HepG2 (cell line): ENCODE measurements at regions not wholly inside any gene's neighbourhood (a gene's known extent, or its start where the extent isn't known, plus 50 kb on each side); places are given as distances from the start of the nearest gene placed in this dataset.
A peak's percentile ranks its signal among the peaks of the same experiment; 100 is the strongest.

ENCODE experiments used
- CBX1 ChIP-seq: IDR thresholded peaks from one replicate; pipeline ENCODE4 v1.6.1; 2016; ENCODE audit warnings: antibody characterized with exemption, low read depth
- CC2D1A ChIP-seq: sonication (generic); formaldehyde crosslinking; IDR thresholded peaks from 2 replicates; pipeline ENCODE4 v1.8.1; 2023; ENCODE audit warnings: mild to moderate bottlenecking, missing genetic modification reagents
- CENPT ChIP-seq: sonication (generic); formaldehyde crosslinking; IDR thresholded peaks from 2 replicates; pipeline ENCODE4 v1.8.0; 2022; ENCODE audit warnings: low read depth, mild to moderate bottlenecking, moderate library complexity, missing genetic modification reagents
- IRF2 ChIP-seq: IDR thresholded peaks from 2 replicates; pipeline ENCODE4 v1.6.1; 2018; ENCODE audit warnings: missing genetic modification reagents, missing compliant biosample characterization
- ISL2 ChIP-seq: sonication (generic); formaldehyde crosslinking; IDR thresholded peaks from 2 replicates; pipeline ENCODE4 v1.5.0; 2020; ENCODE audit warnings: missing genetic modification reagents
- PAWR ChIP-seq: sonication (generic); formaldehyde crosslinking; IDR thresholded peaks from 2 replicates; pipeline ENCODE4 v1.4.0; 2020; ENCODE audit warnings: missing genetic modification reagents, mild to moderate bottlenecking, borderline replicate concordance
- RAD51 ChIP-seq: fragments of 450-650 bp; IDR thresholded peaks from 2 replicates; pipeline ENCODE4 v1.6.1; 2016; ENCODE audit warnings: borderline replicate concordance
- RORA ChIP-seq: sonication (generic); formaldehyde crosslinking; IDR thresholded peaks from 2 replicates; pipeline ENCODE4 v1.5.0; 2020; ENCODE audit warnings: mild to moderate bottlenecking, missing genetic modification reagents, moderate library complexity
- SIX1 ChIP-seq: sonication (generic); formaldehyde crosslinking; IDR thresholded peaks from 2 replicates; pipeline ENCODE4 v1.4.0; 2020; ENCODE audit warnings: missing genetic modification reagents, borderline replicate concordance
- STAG1 ChIP-seq: sonication (generic); formaldehyde crosslinking; IDR thresholded peaks from 2 replicates; pipeline ENCODE4 v1.4.0; 2020; ENCODE audit warnings: missing genetic modification reagents
- TCF12 ChIP-seq, 2 experiments: fragments of 450-650 bp in 1 of 2; sonication (generic) in 1 of 2; formaldehyde crosslinking in 1 of 2; IDR thresholded peaks; 2 replicates each; pipeline versions ENCODE4 v1.6.1 to v1.8.0; 2017 to 2022; ENCODE audit warnings: antibody characterized with exemption in 1 of 2, mild to moderate bottlenecking in 1 of 2, missing genetic modification reagents in 1 of 2, moderate library complexity in 1 of 2
- ZKSCAN8 ChIP-seq: IDR thresholded peaks from 2 replicates; pipeline ENCODE4 v1.6.1; 2016; ENCODE audit warnings: borderline replicate concordance, missing genetic modification reagents, missing compliant biosample characterization
- ZNF431 ChIP-seq: sonication (generic); formaldehyde crosslinking; IDR thresholded peaks from 2 replicates; pipeline ENCODE4 v1.9.0; 2022; ENCODE audit warnings: missing genetic modification reagents, low read depth, mild to moderate bottlenecking, borderline replicate concordance
- TF ChIP-seq, protein P1 (sequence below): sonication (generic); formaldehyde crosslinking; IDR thresholded peaks from 2 replicates; pipeline ENCODE4 v1.9.0; 2021; ENCODE audit warnings: missing genetic modification reagents, borderline replicate concordance
- TF ChIP-seq, protein P2 (sequence below): sonication (generic); formaldehyde crosslinking; IDR thresholded peaks from 2 replicates; pipeline ENCODE4 v1.4.0; 2020; ENCODE audit warnings: missing genetic modification reagents, borderline replicate concordance
- TF ChIP-seq, protein P3 (sequence below): sonication (generic); formaldehyde crosslinking; conservative IDR thresholded peaks from 2 replicates; pipeline ENCODE4 v1.8.0; 2022; ENCODE audit warnings: low read depth, missing genetic modification reagents
- TF ChIP-seq, protein P4 (sequence below): sonication (generic); formaldehyde crosslinking; IDR thresholded peaks from 2 replicates; pipeline ENCODE4 v1.4.0; 2020; ENCODE audit warnings: missing genetic modification reagents

DNA sequence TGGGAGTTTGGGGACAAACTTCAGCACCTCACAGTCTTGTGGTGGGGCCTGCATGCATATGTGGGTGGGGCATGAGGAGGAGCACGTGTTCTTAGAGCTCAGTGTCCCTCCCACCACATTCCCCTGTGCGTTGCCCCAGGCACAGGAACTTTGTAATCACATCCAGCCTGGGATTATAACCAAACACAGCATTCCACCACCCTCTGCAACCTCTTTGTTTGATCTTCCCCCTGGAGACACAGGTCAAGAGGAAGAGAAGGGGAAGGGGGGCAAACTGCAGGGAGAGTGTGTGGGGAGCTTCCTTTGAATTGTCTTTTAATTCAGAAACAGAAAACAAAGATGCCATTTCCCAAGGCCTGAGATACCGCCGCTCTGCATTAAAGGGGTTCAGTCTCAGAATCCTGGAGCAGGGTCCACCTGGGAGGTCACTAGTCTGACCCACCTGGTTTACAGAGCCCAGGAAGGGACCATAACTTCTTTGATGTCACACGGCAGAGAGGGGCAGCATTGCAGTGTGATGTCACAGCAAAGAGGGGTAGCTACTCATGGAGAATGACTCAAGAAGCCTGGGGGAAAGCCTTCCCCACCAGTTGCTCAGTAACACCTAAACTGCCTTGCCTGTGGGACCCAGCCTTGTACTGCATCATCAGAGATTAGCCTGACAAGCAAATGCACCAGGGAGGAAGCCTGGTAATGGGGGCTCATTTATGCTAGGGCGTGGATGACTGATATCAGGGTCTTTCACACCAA, 106.3 kb upstream of the RNU6-1 start (continued):
- TF ChIP-seq STAG1 (CRISPR knock-in tag) = peak; percentile 32; the same call in 1 of the 2 replicates
- TF ChIP-seq, protein P1, sequence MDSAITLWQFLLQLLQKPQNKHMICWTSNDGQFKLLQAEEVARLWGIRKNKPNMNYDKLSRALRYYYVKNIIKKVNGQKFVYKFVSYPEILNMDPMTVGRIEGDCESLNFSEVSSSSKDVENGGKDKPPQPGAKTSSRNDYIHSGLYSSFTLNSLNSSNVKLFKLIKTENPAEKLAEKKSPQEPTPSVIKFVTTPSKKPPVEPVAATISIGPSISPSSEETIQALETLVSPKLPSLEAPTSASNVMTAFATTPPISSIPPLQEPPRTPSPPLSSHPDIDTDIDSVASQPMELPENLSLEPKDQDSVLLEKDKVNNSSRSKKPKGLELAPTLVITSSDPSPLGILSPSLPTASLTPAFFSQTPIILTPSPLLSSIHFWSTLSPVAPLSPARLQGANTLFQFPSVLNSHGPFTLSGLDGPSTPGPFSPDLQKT (CRISPR knock-in tag) = no peak
- TF ChIP-seq, protein P2, sequence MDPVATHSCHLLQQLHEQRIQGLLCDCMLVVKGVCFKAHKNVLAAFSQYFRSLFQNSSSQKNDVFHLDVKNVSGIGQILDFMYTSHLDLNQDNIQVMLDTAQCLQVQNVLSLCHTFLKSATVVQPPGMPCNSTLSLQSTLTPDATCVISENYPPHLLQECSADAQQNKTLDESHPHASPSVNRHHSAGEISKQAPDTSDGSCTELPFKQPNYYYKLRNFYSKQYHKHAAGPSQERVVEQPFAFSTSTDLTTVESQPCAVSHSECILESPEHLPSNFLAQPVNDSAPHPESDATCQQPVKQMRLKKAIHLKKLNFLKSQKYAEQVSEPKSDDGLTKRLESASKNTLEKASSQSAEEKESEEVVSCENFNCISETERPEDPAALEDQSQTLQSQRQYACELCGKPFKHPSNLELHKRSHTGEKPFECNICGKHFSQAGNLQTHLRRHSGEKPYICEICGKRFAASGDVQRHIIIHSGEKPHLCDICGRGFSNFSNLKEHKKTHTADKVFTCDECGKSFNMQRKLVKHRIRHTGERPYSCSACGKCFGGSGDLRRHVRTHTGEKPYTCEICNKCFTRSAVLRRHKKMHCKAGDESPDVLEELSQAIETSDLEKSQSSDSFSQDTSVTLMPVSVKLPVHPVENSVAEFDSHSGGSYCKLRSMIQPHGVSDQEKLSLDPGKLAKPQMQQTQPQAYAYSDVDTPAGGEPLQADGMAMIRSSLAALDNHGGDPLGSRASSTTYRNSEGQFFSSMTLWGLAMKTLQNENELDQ = no peak
- TF ChIP-seq, protein P3, sequence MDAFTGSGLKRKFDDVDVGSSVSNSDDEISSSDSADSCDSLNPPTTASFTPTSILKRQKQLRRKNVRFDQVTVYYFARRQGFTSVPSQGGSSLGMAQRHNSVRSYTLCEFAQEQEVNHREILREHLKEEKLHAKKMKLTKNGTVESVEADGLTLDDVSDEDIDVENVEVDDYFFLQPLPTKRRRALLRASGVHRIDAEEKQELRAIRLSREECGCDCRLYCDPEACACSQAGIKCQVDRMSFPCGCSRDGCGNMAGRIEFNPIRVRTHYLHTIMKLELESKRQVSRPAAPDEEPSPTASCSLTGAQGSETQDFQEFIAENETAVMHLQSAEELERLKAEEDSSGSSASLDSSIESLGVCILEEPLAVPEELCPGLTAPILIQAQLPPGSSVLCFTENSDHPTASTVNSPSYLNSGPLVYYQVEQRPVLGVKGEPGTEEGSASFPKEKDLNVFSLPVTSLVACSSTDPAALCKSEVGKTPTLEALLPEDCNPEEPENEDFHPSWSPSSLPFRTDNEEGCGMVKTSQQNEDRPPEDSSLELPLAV (CRISPR knock-in tag) = no peak
- no peak for TF ChIP-seq TCF12 (IDR thresholded peaks at IDR 0.05)
- TF ChIP-seq TCF12 (CRISPR knock-in tag; IDR thresholded peaks at IDR 0.05) = peak; percentile 35; the same call in 1 of the 2 replicates
- TF ChIP-seq, protein P4, sequence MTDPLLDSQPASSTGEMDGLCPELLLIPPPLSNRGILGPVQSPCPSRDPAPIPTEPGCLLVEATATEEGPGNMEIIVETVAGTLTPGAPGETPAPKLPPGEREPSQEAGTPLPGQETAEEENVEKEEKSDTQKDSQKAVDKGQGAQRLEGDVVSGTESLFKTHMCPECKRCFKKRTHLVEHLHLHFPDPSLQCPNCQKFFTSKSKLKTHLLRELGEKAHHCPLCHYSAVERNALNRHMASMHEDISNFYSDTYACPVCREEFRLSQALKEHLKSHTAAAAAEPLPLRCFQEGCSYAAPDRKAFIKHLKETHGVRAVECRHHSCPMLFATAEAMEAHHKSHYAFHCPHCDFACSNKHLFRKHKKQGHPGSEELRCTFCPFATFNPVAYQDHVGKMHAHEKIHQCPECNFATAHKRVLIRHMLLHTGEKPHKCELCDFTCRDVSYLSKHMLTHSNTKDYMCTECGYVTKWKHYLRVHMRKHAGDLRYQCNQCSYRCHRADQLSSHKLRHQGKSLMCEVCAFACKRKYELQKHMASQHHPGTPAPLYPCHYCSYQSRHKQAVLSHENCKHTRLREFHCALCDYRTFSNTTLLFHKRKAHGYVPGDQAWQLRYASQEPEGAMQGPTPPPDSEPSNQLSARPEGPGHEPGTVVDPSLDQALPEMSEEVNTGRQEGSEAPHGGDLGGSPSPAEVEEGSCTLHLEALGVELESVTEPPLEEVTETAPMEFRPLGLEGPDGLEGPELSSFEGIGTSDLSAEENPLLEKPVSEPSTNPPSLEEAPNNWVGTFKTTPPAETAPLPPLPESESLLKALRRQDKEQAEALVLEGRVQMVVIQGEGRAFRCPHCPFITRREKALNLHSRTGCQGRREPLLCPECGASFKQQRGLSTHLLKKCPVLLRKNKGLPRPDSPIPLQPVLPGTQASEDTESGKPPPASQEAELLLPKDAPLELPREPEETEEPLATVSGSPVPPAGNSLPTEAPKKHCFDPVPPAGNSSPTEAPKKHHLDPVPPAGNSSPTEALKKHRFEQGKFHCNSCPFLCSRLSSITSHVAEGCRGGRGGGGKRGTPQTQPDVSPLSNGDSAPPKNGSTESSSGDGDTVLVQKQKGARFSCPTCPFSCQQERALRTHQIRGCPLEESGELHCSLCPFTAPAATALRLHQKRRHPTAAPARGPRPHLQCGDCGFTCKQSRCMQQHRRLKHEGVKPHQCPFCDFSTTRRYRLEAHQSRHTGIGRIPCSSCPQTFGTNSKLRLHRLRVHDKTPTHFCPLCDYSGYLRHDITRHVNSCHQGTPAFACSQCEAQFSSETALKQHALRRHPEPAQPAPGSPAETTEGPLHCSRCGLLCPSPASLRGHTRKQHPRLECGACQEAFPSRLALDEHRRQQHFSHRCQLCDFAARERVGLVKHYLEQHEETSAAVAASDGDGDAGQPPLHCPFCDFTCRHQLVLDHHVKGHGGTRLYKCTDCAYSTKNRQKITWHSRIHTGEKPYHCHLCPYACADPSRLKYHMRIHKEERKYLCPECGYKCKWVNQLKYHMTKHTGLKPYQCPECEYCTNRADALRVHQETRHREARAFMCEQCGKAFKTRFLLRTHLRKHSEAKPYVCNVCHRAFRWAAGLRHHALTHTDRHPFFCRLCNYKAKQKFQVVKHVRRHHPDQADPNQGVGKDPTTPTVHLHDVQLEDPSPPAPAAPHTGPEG (CRISPR knock-in tag) = peak; percentile 70; the same call in 1 of the 2 replicates
- TF ChIP-seq PAWR = no peak
- 0 out of 2 replicates have a peak, but pooled peaks have one; percentile 65 for TF ChIP-seq ZKSCAN8 (CRISPR knock-in tag)
- TF ChIP-seq CENPT = no peak
- peak; percentile 59; the same call in 1 of the 2 replicates for TF ChIP-seq SIX1 (CRISPR knock-in tag)
- TF ChIP-seq CBX1 = no peak
- TF ChIP-seq ZNF431 = 0 out of 2 replicates have a peak, but pooled peaks have one; percentile 33
- no peak for TF ChIP-seq RORA (CRISPR knock-in tag)
- no peak for TF ChIP-seq CC2D1A
- TF ChIP-seq IRF2 (CRISPR knock-in tag) = peak; percentile 90
- TF ChIP-seq RAD51 = no peak
- TF ChIP-seq ISL2 (CRISPR knock-in tag) = peak; percentile 66
